ENCODE measurements at regions not wholly inside any gene's neighbourhood (a gene's known extent, or its start where the extent isn't known, plus 50 kb on each side); places are given as distances from the start of the nearest gene placed in this dataset.

DNA sequence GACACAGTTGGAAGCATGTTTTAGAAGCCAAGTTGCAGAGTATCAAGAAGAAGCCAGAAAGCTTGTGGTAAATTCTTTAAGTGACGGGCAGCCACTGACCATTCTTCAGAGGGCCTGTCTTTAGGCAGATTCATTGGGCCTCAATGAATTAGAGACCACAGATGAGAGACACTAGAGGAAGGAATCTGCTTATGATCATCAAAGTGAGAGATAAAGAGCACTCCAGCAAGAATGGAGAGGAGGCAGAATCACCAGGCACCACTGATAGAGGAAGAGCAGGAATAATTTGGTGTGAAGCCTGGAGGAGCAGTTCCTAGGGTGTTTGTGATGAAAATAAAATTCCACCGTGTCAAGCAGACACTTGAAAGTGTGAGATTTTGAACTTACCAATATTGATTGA, 365.9 kb upstream of the SLC30A5 start:
- no peak for DNase-seq (ENCODE audit: low spot score in 2 of 2)
- H3K36me3 Mint-ChIP-seq, result no peaks in the 10 kb centered on the region
- peaks cover 0 to 5% of the 10 kb centered on the region in 2 donors for H3K9me3 Mint-ChIP-seq
- ATAC-seq, result no peak
- no peak overlapping the region for H3K27ac Mint-ChIP-seq

DNA sequence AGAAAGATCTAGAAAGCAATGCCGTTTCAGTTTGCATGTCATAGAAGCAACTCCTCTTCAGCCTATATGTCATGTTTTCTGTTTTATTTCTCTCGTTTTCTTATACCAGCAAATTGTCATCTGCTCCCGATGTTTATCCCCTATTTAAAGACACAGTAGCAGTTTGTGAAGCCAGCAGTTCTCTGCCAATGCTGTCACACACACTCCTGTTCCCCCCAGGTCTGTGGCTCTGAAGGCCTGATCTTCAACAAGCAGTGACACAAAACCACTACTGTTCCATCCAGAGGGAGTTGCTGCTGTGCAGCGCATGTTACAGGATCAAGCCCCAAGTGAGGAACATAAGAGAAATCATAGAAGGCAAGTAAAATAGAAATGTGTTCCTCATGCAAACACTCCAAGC, 364.1 kb upstream of the SLC30A5 start:
- ATAC-seq (no peak), DNase-seq (ENCODE audit: low spot score in 2 of 2) (no peak)
- Mint-ChIP-seq H3K27ac (no peak overlapping the region), H3K9me3 (no peaks in the 10 kb centered on the region), H3K36me3 (no peaks in the 10 kb centered on the region)

DNA sequence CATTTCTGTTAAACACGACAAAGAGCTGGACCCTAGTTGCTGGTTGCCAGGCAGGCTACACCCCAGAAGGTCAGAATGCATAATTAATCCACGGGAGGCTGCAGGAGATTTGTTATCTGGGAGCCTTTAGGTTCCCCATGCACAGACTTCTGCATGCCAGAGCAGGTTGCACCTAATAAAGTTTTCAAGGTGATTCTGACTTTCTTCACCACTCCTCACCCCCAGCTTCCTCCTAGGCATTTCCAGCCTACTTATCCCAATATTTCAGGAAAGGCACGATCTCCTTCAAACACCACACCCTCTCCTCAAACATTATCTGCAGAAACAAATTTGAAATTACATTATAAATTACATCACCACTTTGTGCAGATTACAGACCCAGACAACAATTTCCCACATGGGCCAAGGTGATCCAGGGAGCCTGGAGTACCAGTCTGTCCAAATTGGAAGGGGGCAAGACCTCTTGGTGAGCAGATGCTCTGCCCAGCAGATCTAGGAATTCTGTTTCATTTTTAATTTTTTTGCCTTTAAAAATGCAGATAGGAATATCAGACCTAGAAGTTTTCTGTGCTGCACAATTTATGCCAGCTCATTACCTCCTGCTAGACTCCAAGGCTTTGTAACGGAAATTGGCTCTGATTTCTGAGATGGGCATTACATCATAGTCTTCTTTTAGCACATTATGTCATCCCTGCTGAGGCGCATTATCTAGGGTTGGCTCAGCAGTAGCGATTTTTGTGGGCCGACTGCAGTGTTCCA, 363.4 kb upstream of the SLC30A5 start:
- no peak overlapping the region for H3K27ac Mint-ChIP-seq
- H3K36me3 Mint-ChIP-seq, result no peaks in the 10 kb centered on the region
- ATAC-seq (no peak), DNase-seq (ENCODE audit: low spot score in 2 of 2) (no peak)
- H3K9me3 Mint-ChIP-seq, result no peaks in the 10 kb centered on the region

DNA sequence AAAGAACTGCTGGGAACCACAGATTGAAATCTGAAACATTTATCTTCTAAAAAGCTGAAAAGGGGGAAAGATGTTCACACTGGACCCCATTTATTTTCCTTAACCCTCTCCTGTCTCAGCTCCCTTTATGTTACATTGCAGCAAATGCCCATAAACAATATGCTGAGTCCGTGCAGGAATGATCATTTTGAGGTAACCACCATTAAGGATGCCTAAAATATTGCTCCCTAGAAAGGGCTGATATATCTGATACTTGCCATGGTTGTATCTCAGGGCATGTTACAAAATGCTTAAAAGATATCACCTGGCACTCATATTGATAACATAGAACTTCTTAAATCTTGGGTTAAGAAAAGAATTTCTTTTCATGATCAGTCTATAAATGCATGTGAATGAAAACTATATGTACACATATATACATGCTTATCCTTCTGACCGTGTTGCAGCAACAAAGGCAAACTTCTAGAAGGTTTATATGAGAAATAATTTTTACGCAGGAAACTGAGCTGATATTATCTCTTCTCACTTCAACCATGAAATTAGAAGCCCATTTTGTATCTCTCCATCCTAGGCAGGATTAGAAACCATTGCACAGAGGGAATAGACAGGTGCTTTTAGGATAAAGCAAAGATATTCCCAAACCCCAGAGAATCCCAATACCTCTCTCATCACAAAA, 362.7 kb upstream of the SLC30A5 start:
- no peak for ATAC-seq
- Mint-ChIP-seq H3K36me3 (no peaks in the 10 kb centered on the region), H3K27ac (no peak overlapping the region), H3K9me3 (no peaks in the 10 kb centered on the region)
- no peak for DNase-seq (ENCODE audit: low spot score in 2 of 2)

DNA sequence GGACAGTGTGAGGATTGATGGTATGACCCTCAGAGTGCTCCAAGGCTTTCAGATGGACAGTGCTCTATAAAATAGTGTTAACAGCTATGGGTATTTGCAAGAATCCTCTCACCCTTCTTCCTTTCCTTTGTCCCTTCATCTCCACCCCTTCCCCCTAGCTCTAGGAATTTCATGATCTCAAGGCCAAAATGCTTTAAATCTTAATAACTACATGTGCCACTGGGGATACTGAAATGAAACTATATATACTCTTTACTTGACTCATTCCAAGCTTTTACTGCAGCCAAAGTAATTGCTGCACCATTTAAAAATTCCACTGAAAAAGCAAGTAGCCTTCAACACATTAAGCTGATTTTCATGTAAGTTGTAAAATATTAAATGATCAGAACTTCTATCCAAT, 361.6 kb upstream of the SLC30A5 start:
- Mint-ChIP-seq H3K9me3 (no peaks in the 10 kb centered on the region), H3K36me3 (no peaks in the 10 kb centered on the region), H3K27ac (no peak overlapping the region)
- DNase-seq (ENCODE audit: low spot score in 2 of 2) (no peak), ATAC-seq (no peak)

DNA sequence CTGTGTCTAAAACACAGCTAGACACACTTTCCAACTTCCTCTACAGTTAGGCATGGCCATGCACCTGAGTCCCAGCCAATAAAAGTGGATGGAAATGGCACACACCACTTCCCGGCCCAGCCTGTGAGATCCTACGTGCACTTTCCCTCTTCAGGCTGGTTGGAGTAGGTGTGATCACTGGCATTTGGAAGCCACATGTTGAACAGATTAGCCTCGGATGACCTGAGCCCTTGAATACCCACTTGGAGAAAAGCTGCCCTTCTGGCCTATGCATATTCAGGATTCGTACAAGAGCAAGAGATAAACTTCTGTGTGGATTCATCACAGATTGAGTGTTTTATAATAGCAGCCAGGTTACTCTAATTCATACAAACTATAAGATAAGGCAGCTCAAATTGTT, 359.0 kb upstream of the SLC30A5 start:
- no peaks in the 10 kb centered on the region for H3K36me3 Mint-ChIP-seq
- peak overlapping the region in 1 of 2 donors; percentile 84 for H3K27ac Mint-ChIP-seq
- no peak for ATAC-seq
- H3K9me3 Mint-ChIP-seq, result no peaks in the 10 kb centered on the region
- no peak for DNase-seq (ENCODE audit: low spot score in 2 of 2)

DNA sequence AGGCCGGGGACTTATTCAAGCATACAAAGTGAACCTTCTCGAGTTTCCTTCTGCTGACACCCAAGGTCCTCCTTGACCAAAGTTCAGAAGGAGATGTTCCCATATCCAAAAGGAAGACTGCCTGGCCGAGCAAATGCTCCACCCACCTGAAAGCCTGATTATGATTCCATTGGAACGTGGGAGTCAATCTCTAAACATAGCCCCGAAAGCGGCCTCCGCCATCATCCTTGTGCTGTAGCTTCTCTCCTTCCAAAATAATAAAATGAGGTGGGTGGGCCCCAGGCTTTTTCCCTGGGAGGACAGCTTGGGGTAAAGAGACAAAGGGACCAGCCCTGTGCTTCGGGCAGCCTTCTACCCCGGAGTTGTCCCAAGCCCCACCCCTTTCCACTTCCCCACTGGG, 355.6 kb upstream of the SLC30A5 start:
- Mint-ChIP-seq H3K9me3 (peaks cover 0 to 5% of the 10 kb centered on the region in 2 donors), H3K27ac (no peak overlapping the region), H3K36me3 (no peaks in the 10 kb centered on the region)
- no peak for DNase-seq (ENCODE audit: low spot score in 2 of 2)
- ATAC-seq, result no peak

DNA sequence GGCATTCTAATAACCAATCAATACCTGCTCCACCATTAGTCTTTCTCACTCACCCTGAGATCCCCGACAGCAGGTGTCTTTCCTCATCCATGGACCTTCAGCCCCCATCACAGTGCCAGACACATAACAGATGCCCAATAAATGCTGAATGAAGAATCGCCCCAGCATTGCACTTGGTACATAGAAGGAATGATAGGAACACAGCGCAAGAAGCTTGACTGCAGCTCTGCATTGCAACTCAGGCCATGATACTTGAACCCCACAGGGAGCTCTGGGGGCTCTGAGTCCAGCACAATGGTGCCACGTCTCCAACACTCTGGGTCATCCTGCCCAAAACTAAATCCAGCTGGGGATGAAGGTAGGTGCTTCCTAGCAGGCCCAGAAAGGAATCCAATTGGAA, 355.0 kb upstream of the SLC30A5 start:
- no peak for DNase-seq (ENCODE audit: low spot score in 2 of 2)
- no peak overlapping the region for H3K27ac Mint-ChIP-seq
- no peak for ATAC-seq
- peaks cover 0 to 5% of the 10 kb centered on the region in 2 donors for H3K9me3 Mint-ChIP-seq
- H3K36me3 Mint-ChIP-seq, result no peaks in the 10 kb centered on the region

DNA sequence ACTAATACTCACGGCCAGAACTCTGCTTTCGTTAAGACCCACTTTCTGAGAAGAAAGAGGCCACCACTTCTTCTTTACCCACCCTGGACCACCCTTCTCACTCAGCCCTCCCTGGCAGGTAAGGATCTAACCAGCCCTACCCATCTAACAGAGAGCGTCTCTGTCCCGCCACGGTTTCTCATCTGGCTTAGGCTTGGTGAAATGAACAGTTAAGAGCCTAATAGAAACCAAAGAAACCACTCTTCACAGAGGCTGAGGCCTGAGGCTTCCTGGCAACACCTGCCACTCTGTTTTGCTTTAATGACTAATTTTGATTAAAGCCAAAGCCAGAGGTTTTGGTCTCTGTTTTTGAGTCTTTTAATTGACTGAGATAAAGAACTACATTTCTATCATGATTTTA, 354.1 kb upstream of the SLC30A5 start:
- peaks cover 0 to 5% of the 10 kb centered on the region in 2 donors for H3K9me3 Mint-ChIP-seq
- ATAC-seq (peak in 1 of 2 donors; percentile 34), DNase-seq (ENCODE audit: low spot score in 2 of 2) (no peak)
- H3K27ac Mint-ChIP-seq, result no peak overlapping the region
- no peaks in the 10 kb centered on the region for H3K36me3 Mint-ChIP-seq

DNA sequence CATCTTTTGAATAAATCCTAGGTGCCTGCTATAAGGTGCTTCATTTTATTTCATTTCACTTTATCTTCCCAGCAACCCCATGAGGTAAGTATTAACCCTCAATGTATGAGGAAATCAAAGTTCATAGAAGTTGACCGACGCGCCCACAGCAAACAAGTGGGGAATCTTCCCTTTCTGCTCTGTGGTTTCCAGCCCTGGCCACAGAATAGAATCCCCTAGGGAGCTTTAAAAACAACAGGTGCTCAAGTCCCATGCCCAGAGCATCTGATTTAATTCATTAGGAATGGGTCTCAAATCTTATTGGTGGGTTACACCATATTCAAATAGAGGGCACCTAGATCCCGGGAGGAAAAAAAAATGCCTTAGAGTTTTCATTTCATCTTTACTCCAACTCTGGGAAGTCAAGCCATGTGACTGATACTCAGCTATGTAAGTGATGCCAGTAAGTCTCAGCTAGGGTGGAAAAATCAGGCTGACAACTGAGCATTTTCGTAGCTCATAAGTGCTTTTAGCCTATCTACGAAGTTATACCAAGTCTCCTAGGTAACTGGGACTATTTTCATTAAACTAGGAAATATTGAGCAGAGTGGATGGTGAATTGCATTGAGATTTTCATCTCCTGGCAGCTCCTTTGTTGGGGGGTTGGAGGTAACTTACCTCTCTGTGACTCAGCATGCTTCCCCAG, 353.4 kb upstream of the SLC30A5 start:
- no peak for DNase-seq (ENCODE audit: low spot score in 2 of 2)
- H3K27ac Mint-ChIP-seq, result no peak overlapping the region
- H3K9me3 Mint-ChIP-seq, result peaks cover 0 to 5% of the 10 kb centered on the region in 2 donors
- H3K36me3 Mint-ChIP-seq, result no peaks in the 10 kb centered on the region
- ATAC-seq, result peak in 1 of 2 donors; percentile 18

DNA sequence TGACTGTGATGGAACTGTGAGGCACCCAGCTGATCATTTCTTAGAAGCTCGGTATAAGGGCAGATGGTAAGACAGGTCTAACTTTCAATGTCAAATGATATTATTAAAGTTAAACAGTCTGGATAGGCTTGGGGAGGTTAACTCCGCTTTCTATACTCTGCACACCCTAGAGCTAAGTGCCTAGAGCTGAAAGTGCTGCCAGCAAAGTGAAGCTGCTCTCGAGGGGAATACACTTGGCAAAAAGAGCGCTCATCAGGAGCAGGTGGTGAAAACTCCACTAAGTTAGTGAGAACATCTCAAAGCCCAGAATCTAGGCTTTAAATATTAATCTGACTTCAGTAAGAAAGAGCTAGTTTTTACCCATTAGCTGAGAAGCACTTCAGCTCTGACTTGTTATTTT, 349.6 kb upstream of the SLC30A5 start:
- H3K27ac Mint-ChIP-seq, result no peak overlapping the region
- DNase-seq (ENCODE audit: low spot score in 2 of 2) (no peak), ATAC-seq (no peak)
- peaks cover 0 to 5% of the 10 kb centered on the region in 2 donors for H3K9me3 Mint-ChIP-seq
- no peaks in the 10 kb centered on the region for H3K36me3 Mint-ChIP-seq

DNA sequence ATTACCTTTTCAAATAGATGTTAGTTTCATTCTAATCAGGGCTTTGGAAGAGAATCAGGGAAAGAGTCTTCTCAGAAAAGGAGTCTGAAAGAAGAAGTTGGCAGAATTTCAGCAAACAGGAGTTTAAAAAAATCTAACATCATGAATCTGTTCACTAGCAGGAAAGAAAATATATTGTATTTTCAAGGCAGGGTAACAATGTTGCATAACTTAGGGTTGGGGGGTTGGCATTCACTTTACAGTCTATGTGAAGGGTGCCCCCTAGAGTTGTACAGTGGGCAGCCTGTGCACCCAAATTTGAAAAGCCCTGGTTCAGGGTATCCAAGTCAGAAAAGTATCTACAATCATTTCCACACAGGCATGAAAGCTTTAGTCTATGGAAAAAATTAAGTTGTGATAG, 348.4 kb upstream of the SLC30A5 start:
- Mint-ChIP-seq H3K36me3 (no peaks in the 10 kb centered on the region), H3K9me3 (peaks cover 0 to 5% of the 10 kb centered on the region in 2 donors), H3K27ac (no peak overlapping the region)
- DNase-seq (ENCODE audit: low spot score in 2 of 2), result no peak
- no peak for ATAC-seq

DNA sequence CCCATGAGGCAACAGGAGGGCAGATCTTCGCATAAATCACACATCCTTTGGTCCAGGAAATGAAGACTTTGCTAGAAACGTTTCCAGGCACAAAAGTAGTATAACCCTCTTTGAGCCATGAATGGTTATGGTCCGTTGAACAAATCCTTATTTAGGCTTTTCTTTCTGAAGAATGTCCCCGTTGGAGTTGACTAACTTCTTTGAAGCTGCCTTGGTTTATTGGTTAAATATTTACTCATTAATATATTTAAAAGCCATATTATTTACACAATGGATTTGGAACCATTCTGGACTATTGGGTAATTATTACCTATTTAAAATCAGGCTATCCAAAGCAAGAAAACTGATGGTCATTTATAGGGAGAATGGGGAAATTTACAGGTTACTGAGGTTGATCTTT, 347.6 kb upstream of the SLC30A5 start:
- no peak for DNase-seq (ENCODE audit: low spot score in 2 of 2)
- Mint-ChIP-seq H3K27ac (no peak overlapping the region), H3K36me3 (no peaks in the 10 kb centered on the region), H3K9me3 (peaks cover 0 to 5% of the 10 kb centered on the region in 2 donors)
- no peak for ATAC-seq

DNA sequence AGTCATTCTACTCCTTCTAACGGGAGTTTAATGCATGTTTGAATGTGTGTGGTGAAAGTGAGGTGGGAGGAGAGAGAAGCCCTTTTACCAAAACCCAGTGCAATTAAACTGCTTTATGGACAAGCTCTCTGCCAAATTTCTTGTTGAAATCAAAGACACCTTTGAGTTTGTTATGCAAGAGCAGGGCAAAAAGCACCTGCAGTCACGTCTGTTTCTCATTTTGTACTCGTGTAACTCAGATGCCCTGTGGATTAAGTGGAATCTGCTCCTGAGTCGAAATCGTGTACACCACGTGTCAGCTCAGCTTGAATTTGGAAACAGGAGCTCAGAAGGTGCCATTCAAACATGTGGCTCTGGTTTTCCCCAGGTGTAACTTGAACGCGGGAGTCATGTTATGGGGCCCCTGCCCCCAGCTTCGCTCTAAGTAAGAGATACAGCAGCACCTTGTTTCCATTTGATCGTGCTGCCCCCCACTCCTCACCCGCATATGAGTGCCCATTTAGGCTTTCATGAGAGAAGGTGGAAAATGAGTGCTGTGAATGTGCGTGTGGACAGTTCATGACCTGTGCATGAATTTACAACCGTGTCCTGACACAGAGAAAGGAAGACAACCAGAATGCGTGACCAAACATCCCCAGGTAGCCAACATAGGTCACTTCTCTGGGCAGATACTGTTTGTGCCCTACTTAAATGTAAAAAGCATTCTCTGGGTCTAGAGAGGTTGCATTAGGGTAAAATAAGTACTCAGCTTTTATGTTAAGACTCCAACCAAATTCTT, 347.0 kb upstream of the SLC30A5 start:
- H3K27ac Mint-ChIP-seq, result no peak overlapping the region
- no peak for DNase-seq (ENCODE audit: low spot score in 2 of 2)
- no peaks in the 10 kb centered on the region for H3K36me3 Mint-ChIP-seq
- no peak for ATAC-seq
- peaks cover 0 to 5% of the 10 kb centered on the region in 2 donors for H3K9me3 Mint-ChIP-seq

DNA sequence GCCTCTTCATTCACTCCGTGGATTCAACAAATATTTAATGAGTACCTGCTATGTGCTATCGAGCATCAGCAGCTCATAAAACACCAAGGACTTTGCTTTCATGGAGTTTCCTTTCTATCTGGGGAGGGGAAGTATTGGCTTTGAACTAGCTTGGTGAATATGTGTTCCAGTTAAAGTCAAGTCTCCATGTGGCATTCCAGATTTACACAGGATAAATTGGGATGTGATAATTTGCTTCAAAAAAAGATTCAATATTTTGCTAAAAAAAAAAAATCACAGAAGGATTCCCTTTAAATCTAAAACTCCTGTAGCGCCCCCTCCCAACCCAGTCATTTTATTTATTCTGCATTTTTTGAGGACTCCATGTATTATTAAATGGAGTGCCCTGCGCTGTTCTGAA, 346.3 kb upstream of the SLC30A5 start:
- Mint-ChIP-seq H3K36me3 (no peaks in the 10 kb centered on the region), H3K27ac (no peak overlapping the region), H3K9me3 (no peaks in the 10 kb centered on the region)
- ATAC-seq (no peak), DNase-seq (ENCODE audit: low spot score in 2 of 2) (no peak)

DNA sequence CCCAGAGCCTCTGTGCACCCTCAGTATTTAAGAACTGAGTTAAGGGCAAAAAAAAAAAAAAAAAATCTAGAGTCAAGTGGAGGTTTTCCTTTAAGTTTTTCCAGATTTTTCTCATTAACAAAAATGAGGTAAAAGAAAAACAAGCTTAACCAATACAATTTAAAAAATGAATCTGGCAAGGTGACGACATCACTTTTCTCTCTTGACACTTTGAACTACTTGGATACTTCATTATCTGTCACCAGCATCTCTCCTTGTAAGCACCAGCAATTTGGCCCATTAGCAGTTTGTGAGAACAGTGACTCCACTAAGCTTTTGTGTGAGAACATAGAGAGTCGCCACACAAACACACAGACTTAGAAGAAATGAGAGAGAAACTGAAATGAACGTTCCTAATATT, 345.7 kb upstream of the SLC30A5 start:
- Mint-ChIP-seq H3K36me3 (no peaks in the 10 kb centered on the region), H3K9me3 (no peaks in the 10 kb centered on the region), H3K27ac (no peak overlapping the region)
- DNase-seq (ENCODE audit: low spot score in 2 of 2) (no peak), ATAC-seq (no peak)

DNA sequence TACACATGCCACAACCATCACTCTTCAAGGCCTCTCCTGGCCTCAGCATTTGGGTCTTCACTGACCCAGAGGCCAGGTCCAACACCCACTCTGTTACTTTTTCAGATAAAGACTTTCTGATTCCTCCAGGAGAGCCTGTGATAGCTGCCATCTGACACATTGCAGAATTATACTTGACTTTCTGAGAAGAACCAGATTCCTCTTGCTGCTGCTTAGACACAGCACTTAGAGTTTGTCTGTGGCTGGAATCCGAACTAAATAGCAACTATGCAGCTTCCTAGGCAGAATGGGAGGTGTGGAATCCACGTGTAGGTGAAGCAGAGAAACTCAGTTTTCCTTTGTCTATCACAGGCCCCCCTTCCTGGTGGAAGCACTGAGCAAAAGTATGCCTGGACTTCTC, 344.7 kb upstream of the SLC30A5 start:
- H3K9me3 Mint-ChIP-seq, result no peaks in the 10 kb centered on the region
- peaks cover 0 to under 1% of the 10 kb centered on the region in 2 donors for H3K36me3 Mint-ChIP-seq
- ATAC-seq, result no peak
- H3K27ac Mint-ChIP-seq, result no peak overlapping the region
- DNase-seq (ENCODE audit: low spot score in 2 of 2), result no peak

Measured in activated naive CD4-positive, alpha-beta T cell treated with anti-CD3 and anti-CD28 coated beads, Interleukin-2, amount 50 U/mL, for 72 hours (primary cell).